Esophagus squamous epithelium (tissue), 5 donors: ENCODE measurements at regions not wholly inside any gene's neighbourhood (a gene's known extent, or its start where the extent isn't known, plus 50 kb on each side); places are given as distances from the start of the nearest gene placed in this dataset.
"Not testable (repeated sequence)": the region's sequence is repeated elsewhere in the genome, so short reads cannot be mapped to it uniquely, and the experiment has no call there.

Source experiments
- DNase-seq: peaks from one replicate; lab custom pipeline; 2025; lab: John Stamatoyannopoulos, UW
- H3K27ac ChIP-seq, 4 donors: fragments of 200-600 bp; sonication (generic); one replicate each; pipeline ENCODE4 v1.5.1; 2016 to 2019; ENCODE audit warnings: mild to moderate bottlenecking in 1 of 4
- H3K27me3 ChIP-seq, 4 donors: fragments of 200-600 bp; sonication (generic); 1 replicate in 3 of 4; 2 replicates in 1 of 4; pipeline versions ENCODE4 v1.5.1 to v1.6.0; 2017 to 2021; ENCODE audit warnings: antibody characterized with exemption in 1 of 4
- H3K36me3 ChIP-seq, 3 donors: fragments of 200-600 bp; sonication (generic); one replicate each; pipeline ENCODE4 v1.5.1; 2016 to 2019
- H3K4me1 ChIP-seq, 3 donors: fragments of 200-600 bp; sonication (generic); one replicate each; pipeline ENCODE4 v1.5.1; 2017 to 2019
- H3K4me3 ChIP-seq, 4 donors: fragments of 200-600 bp; sonication (generic); 1 replicate in 3 of 4; 2 replicates in 1 of 4; pipeline ENCODE4 v1.5.1; 2016 to 2019; ENCODE audit warnings: mild to moderate bottlenecking in 2 of 4, moderate library complexity in 1 of 4
- H3K9me3 ChIP-seq, 3 donors: fragments of 200-600 bp; sonication (generic); one replicate each; pipeline ENCODE4 v1.5.1; 2016 to 2019
- CTCF ChIP-seq, 6 experiments: fragments of 450-650 bp in 4 of 6; fragments of 200-600 bp in 2 of 6; sonication (generic) in 2 of 6; IDR thresholded peaks; one replicate each; pipeline ENCODE4 v1.5.1; 2016 to 2019; ENCODE audit warnings: antibody characterized with exemption in 6 of 6, mild to moderate bottlenecking in 4 of 6, moderate library complexity in 4 of 6
- POLR2A ChIP-seq, 4 donors: fragments of 450-650 bp; IDR thresholded peaks; one replicate each; pipeline ENCODE4 v1.6.1; 2017; ENCODE audit warnings: antibody characterized with exemption in 4 of 4, mild to moderate bottlenecking in 4 of 4, moderate library complexity in 3 of 4
- WGBS, 2 donors: methylation state at CpG; one replicate each; pipeline ENCODE4 v1.1.5; 2018; 5-methylcytosine and 5-hydroxymethylcytosine counted together
- intact Hi-C: fragments of 100-400 bp; cut with DNase I; formaldehyde crosslinking; loops from one replicate; pipeline ENCODE4 v1.15.0; 2022
- donor health status: DM: yes; HTN: yes; CAD: no.

GRCh38 chr11:44387415-44387814 is 77.5 kb upstream of the ALX4 start:
- 32 to 61% methylated on average over 4 of the region's 4 CpGs for WGBS, 2 donors
- no peak for DNase-seq
- Histone ChIP-seq H3K9me3 (peaks cover 0 to 12% (median 0%) of the 10 kb centered on the region in 3 donors), H3K36me3 (no peaks in the 10 kb centered on the region), H3K27me3 (peaks cover 0 to 38% (median 0%) of the 10 kb centered on the region in 4 donors), H3K27ac (no peak overlapping the region), H3K4me3 (no peak overlapping the region), H3K4me1 (no peaks in the 10 kb centered on the region)
- TF ChIP-seq CTCF (IDR thresholded peaks at IDR 0.05) (no peak), POLR2A (IDR thresholded peaks at IDR 0.05) (no peak)
- intact Hi-C loops = no loop called here

GRCh38 chr11:44387825-44388224 is 77.9 kb upstream of the ALX4 start:
- DNase-seq = no peak
- Histone ChIP-seq H3K4me1 (no peaks in the 10 kb centered on the region), H3K36me3 (no peaks in the 10 kb centered on the region), H3K4me3 (no peak overlapping the region), H3K9me3 (peaks cover 0 to 12% (median 0%) of the 10 kb centered on the region in 3 donors), H3K27me3 (peaks cover 0 to 34% (median 0%) of the 10 kb centered on the region in 4 donors), H3K27ac (no peak overlapping the region)
- intact Hi-C loops = no loop called here
- TF ChIP-seq POLR2A (IDR thresholded peaks at IDR 0.05) (no peak), CTCF (IDR thresholded peaks at IDR 0.05) (no peak)
- 56 to 70% methylated on average over 3 of the region's 3 CpGs for WGBS, 2 donors

- H3K4me1 ChIP-seq = no peaks in the 10 kb centered on the region
- no peak for DNase-seq
- no peak overlapping the region for H3K27ac ChIP-seq
- TF ChIP-seq CTCF (IDR thresholded peaks at IDR 0.05) (no peak), POLR2A (IDR thresholded peaks at IDR 0.05) (no peak)
- no peak overlapping the region for H3K4me3 ChIP-seq
- H3K36me3 ChIP-seq = no peaks in the 10 kb centered on the region
- peaks cover 0 to 27% (median 0%) of the 10 kb centered on the region in 4 donors for H3K27me3 ChIP-seq
- 19 to 21% methylated on average over 9 to 10 of the region's 10 CpGs for WGBS, 2 donors
- intact Hi-C loops = no loop called here
- H3K9me3 ChIP-seq = peaks cover 0 to 12% (median 0%) of the 10 kb centered on the region in 3 donors
Measured at GRCh38 chr11:44388828-44389657, 79.1 kb upstream of the ALX4 start.

- 92 to 100% methylated on average over 2 to 3 of the region's 3 CpGs for WGBS, 2 donors
- no peak for TF ChIP-seq POLR2A (IDR thresholded peaks at IDR 0.05)
- no peak for TF ChIP-seq CTCF (IDR thresholded peaks at IDR 0.05)
- intact Hi-C loops = no loop called here
- H3K4me3 ChIP-seq = no peak overlapping the region
- no peaks in the 10 kb centered on the region for H3K36me3 ChIP-seq
- H3K4me1 ChIP-seq = no peaks in the 10 kb centered on the region
- peaks cover 0 to 25% (median 0%) of the 10 kb centered on the region in 4 donors for H3K27me3 ChIP-seq
- no peak overlapping the region for H3K27ac ChIP-seq
- DNase-seq = no peak
- peaks cover 0 to 12% (median 0%) of the 10 kb centered on the region in 3 donors for H3K9me3 ChIP-seq
Measured at GRCh38 chr11:44389963-44390605, 80.1 kb upstream of the ALX4 start.

- 57 to 61% methylated on average over 3 of the region's 3 CpGs for WGBS, 2 donors
- intact Hi-C loops = not testable (repeated sequence)
Measured at GRCh38 chr11:44391004-44391403, 81.1 kb upstream of the ALX4 start.

GRCh38 chr11:44396746-44397145 is 86.8 kb upstream of the ALX4 start:
- H3K27ac ChIP-seq, intact Hi-C loops, H3K36me3 ChIP-seq, H3K4me3 ChIP-seq, DNase-seq, H3K4me1 ChIP-seq, H3K9me3 ChIP-seq: not testable (repeated sequence)
- peaks cover 0 to 29% (median 0%) of the 10 kb centered on the region in 4 donors for H3K27me3 ChIP-seq
- WGBS, 2 donors = 65 to 67% methylated on average over 4 to 10 of the region's 10 CpGs

More at GRCh38 chr11:44391004-44391403, 81.1 kb upstream of the ALX4 start:
- not testable (repeated sequence) for H3K4me1 ChIP-seq, H3K27ac ChIP-seq, H3K4me3 ChIP-seq, H3K36me3 ChIP-seq, DNase-seq
- Histone ChIP-seq H3K9me3 (peaks cover 0 to 12% (median 0%) of the 10 kb centered on the region in 3 donors), H3K27me3 (peaks cover 0 to 19% (median 0%) of the 10 kb centered on the region in 4 donors)
